WERI-Rb-1 (cell line): ENCODE measurements at regions not wholly inside any gene's neighbourhood (a gene's known extent, or its start where the extent isn't known, plus 50 kb on each side); places are given as distances from the start of the nearest gene placed in this dataset.
"Not testable (repeated sequence)": the region's sequence is repeated elsewhere in the genome, so short reads cannot be mapped to it uniquely, and the experiment has no call there.

ENCODE experiments used
- DNase-seq: peaks from one replicate; pipeline ENCODE4 v3.0.0-alpha.2; 2020
- H3K27ac ChIP-seq: fragments of 250-450 bp; sonication (Bioruptor Pico); 2 replicates; pipeline ENCODE4 v1.5.1; 2020; ENCODE audit warnings: mild to moderate bottlenecking, moderate library complexity
- H3K27me3 ChIP-seq: fragments of 250-450 bp; sonication (Bioruptor Pico); 2 replicates; pipeline ENCODE4 v1.5.1; 2021; ENCODE audit warnings: mild to moderate bottlenecking, low read depth, moderate library complexity; ENCODE audit not compliant: insufficient read depth, severe bottlenecking
- H3K36me3 ChIP-seq: fragments of 250-450 bp; sonication (Bioruptor Pico); 2 replicates; pipeline ENCODE4 v1.5.1; 2020; ENCODE audit warnings: mild to moderate bottlenecking, moderate library complexity
- H3K4me3 ChIP-seq: 2 replicates; pipeline ENCODE4 v1.5.1; 2011; ENCODE audit warnings: low read depth, mild to moderate bottlenecking, control low read depth, low read length
- H3K9me3 ChIP-seq: fragments of 250-450 bp; sonication (Bioruptor Pico); 2 replicates; pipeline ENCODE4 v1.5.1; 2021; ENCODE audit warnings: mild to moderate bottlenecking, moderate library complexity; ENCODE audit not compliant: severe bottlenecking
- CTCF ChIP-seq: IDR thresholded peaks from 2 replicates; pipeline ENCODE4 v1.5.1; 2011; ENCODE audit warnings: low read depth, mild to moderate bottlenecking, control low read depth, inconsistent platforms, low read length

DNA sequence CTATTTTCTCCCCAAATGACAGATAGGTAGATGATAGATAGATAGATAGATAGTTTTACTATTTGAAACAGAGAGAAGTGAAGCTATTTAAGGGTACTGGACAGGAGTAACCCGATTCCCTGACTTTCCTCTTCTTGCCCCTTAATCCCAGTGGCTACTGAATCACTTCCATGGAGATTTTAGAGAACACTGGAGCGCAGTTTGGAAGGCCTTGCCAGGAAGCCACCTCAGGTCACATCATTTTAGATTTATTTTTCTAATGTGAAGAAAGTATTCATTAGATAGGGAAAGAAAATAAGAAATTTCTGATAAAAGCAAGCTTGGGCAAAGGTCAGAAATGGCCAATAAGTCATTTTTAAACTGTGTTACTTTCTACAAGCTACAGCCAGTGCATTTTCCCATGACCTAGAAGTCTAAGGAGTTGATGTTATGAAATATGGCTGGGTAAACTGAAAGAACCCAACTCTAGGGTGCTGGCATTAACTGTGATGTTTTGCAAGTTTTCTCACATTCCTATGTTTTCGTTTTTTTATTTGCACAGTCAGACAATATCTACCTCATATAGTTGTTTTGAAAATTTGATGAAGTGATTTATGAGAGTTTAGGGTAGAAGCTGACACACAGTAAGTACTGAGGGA, 544.7 kb upstream of the PTGER4 start:
- Histone ChIP-seq H3K27ac (no peak overlapping the region), H3K36me3 (no peaks in the 10 kb centered on the region), H3K27me3 (no peaks in the 10 kb centered on the region), H3K9me3 (no peaks in the 10 kb centered on the region), H3K4me3 (no peak overlapping the region)
- no peak for DNase-seq
- no peak for TF ChIP-seq CTCF

DNA sequence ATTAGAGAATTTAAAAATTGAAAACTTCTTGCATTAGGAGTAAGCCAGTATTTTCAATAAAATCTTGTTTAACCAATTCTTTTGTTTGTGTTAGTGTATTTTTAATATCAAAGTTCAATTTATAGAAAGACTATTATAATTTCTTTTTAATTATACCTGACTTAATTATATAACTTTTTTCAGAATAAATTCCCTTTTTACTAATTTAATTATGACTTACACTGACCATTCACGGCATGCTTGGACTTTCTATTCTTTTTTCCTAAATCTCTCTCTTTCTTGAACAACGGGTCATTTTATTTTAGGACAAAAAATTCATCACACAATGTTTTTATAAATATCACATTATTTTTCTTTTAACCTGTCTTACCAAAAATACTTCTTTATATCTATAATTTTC, 555.3 kb upstream of the PTGER4 start:
- H3K9me3 ChIP-seq = peaks cover 10% of the 10 kb centered on the region
- no peak for DNase-seq
- H3K27me3 ChIP-seq = no peaks in the 10 kb centered on the region
- no peak overlapping the region for H3K27ac ChIP-seq
- TF ChIP-seq CTCF = no peak
- H3K4me3 ChIP-seq = no peak overlapping the region
- H3K36me3 ChIP-seq = no peaks in the 10 kb centered on the region

GRCh38 chr5:40121236-40121635, 558.5 kb upstream of the PTGER4 start:
- H3K27me3 ChIP-seq = no peaks in the 10 kb centered on the region
- peaks cover 10% of the 10 kb centered on the region for H3K9me3 ChIP-seq
- no peak overlapping the region for H3K4me3 ChIP-seq
- TF ChIP-seq CTCF = no peak
- DNase-seq = no peak
- no peak overlapping the region for H3K27ac ChIP-seq
- no peaks in the 10 kb centered on the region for H3K36me3 ChIP-seq

GRCh38 chr5:40112875-40113274, 566.8 kb upstream of the PTGER4 start:
- Histone ChIP-seq H3K27ac (no peak overlapping the region), H3K9me3 (peaks cover 9% of the 10 kb centered on the region), H3K36me3 (no peaks in the 10 kb centered on the region), H3K27me3 (no peaks in the 10 kb centered on the region), H3K4me3 (no peak overlapping the region)
- no peak for TF ChIP-seq CTCF
- no peak for DNase-seq

GRCh38 chr5:40111036-40111435, 568.7 kb upstream of the PTGER4 start:
- DNase-seq, H3K36me3 ChIP-seq, H3K4me3 ChIP-seq, H3K9me3 ChIP-seq, H3K27ac ChIP-seq, H3K27me3 ChIP-seq: not testable (repeated sequence)

- H3K27me3 ChIP-seq, H3K9me3 ChIP-seq, H3K36me3 ChIP-seq, DNase-seq, H3K27ac ChIP-seq, H3K4me3 ChIP-seq: not testable (repeated sequence)
These were observed 570.8 kb upstream of the PTGER4 start for GRCh38 chr5:40108764-40109390.

- H3K27ac ChIP-seq, DNase-seq, H3K4me3 ChIP-seq, H3K27me3 ChIP-seq, H3K36me3 ChIP-seq, H3K9me3 ChIP-seq: not testable (repeated sequence)
These were observed 571.9 kb upstream of the PTGER4 start for GRCh38 chr5:40107786-40108185.
